SW480 (cell line): ENCODE measurements at regions not wholly inside any gene's neighbourhood (a gene's known extent, or its start where the extent isn't known, plus 50 kb on each side); places are given as distances from the start of the nearest gene placed in this dataset.

Source experiments
- DNase-seq: peaks from one replicate; pipeline ENCODE4 v3.0.0-alpha.2; 2016; ENCODE audit warnings: low spot score

DNA sequence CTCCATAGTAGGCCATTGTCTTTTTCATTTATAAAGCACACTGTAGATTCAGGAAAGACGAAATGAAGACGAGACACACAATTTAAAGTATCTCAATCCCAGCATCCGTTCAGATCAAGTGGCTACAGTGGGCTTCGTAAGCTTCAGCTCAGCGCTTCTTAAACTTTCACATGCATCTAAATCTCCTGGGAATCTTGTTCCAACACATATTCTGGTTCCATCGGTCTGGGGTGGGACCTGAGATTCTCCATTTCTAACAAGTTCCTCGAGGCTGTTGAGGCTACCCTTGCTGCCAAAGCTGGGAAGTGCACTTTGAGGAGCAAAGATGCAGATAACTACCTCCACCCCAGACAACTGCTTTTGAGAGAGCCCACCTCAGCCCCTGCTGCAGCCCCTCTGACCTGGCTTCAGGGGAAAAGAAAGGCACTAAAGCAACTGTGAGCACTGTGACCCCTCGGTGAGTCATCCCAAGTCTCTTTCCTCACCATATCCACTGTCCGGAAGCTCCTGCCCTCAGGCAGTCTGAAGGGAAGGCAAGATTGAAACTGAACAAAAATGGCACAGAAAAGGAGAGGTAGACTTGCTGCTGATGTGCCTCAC is 201.1 kb upstream of the FBXO11 start:
- DNase-seq = peak; percentile 43

DNA sequence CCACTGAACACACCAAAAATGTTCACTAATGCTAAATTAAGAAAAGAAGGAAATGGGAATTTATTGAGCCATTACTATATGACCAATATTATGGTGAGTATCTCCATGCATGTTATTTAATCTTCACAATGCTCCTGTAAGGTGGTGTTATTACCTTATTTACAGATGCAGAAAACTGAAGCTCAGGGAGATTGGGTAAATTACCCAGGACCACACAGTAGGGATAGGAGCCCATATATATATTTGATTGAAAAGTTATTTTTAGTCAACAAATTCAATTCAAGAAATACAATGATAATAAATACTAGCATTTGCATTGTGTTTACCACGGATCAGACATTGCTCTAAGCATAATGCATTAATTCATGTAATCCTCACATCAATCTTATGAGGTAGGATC is 202.2 kb upstream of the FBXO11 start:
- no peak for DNase-seq

DNA sequence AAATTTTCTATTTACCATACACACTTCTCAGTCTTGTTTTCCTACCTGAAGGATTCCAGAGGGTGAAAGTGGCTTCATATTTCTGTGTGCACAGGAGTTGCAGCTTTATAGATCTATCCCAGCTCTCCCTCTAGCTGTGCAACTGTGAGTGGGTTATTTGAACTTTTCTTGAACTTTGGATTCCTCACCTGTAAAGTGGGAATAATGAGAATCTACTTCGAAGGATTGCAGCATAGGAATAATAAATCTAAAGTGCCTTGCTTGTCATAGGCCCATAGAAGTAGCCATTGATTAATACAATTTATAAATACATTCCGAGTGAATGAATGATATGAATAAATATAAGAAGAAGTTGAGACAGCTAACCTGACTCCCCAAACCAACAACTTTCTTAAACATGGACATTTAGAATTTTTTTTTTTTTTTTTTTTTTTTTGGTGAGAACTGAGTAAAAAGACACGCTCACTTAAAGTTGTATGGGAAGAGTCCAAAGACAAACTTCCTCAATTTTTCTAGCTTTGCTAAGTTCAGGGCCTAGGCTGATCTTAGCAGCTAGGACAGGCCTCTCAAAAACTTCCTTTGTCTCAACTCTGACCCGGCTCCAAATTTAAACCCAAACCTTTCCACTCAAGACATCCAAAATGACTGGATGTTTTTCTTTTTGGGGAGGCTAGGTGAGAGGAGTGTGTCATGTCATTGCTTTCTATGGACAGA is 203.3 kb upstream of the FBXO11 start:
- DNase-seq = no peak

- DNase-seq = no peak
Observed at GRCh38 chr2:48110492-48110891, 204.0 kb upstream of the FOXN2 start.

DNA sequence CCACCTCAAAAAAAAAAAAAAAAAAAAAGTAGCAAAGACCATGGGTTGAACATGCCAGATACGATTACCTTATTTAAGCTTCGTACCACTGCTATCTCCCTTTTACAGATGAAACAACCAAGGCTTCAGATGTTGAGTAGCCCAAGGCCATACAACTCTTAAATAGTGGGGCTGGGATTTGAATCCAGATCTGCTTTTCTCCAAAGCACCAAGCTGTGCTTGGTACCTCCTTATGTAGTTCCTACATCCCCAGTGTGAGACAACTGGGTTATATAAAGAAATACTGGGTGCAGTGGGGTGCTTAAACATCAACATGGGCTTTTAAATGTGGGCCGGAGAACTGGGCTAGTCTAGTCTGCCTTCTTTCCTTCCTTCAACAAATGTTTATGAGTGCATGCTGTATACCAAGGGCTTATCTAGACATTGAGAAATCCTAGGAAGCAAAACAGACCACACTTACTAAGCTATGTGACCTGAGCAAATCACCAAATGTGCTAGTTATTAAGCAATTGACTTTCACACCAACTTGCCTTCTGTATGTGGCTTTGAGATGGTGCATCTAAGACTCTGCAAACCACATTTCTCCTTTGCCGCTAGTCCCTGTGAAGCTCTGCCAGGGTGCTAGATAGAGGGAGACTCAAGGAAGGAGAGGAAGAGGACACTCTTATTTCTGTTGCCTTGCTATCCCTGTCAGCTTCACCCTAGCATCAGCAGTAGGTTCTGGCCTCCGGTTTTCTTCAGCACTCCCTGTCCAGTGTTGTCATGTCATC is 201.4 kb upstream of the FOXN2 start:
- DNase-seq = no peak

- DNase-seq = no peak
Observed at GRCh38 chr2:48113767-48114166, 200.7 kb upstream of the FOXN2 start.

DNA sequence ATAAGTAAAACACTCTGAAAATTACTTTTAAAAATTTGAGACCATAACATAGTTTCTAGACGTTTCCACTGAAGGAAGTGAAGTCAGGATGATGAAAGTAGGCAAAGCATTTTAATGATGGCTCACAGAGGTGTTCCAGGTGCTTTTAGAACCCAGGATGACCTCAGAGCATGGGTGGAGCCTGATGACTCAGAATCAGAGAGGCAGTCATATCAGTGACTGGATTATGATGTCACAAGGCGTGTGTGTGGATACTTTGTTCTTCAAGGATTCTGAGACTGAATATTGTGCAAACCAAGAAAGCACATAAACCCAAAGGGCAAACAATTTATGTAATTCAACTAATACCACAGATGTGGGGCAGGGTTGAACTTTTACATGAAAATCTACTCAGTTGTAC is 200.2 kb upstream of the FOXN2 start:
- DNase-seq = peak; percentile 90

DNA sequence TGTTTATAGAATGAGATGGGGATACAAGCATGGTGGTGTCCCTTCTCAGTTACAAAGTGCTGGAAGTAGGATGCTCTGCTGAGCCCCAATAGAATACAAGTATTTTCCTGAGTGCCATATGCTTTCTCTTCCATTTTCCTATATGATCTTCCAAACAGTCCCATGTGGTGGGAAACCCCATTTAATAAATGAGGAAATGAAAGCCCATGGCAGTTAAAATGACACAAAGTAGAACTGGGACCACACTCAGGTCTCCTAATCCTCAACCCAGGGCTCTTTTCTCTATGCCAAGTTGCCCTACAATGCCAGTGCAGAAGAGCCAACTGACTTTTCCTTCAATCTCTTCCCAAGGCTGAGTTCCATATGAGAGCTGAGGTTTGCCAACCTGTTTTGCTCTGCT is 198.0 kb upstream of the FOXN2 start:
- DNase-seq = no peak

DNA sequence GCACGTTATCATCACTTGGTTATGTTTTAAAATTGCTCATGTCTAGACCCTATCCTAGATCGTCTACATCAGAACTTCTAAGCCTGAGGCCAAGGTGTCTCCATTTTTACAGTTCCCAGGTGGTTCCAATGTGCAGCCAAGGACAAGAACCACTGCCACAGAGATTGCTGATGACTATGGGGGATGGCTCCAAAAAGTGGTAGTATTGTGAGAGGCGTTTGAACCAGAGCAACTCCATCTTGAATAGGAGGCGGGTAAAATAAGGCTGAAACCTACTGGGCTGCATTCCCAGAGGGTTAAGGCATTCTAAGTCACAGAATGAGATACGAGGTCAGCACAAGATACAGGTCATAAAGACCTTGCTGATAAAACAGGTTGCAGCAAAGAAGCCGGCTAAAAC is 195.6 kb upstream of the FOXN2 start:
- DNase-seq = no peak

DNA sequence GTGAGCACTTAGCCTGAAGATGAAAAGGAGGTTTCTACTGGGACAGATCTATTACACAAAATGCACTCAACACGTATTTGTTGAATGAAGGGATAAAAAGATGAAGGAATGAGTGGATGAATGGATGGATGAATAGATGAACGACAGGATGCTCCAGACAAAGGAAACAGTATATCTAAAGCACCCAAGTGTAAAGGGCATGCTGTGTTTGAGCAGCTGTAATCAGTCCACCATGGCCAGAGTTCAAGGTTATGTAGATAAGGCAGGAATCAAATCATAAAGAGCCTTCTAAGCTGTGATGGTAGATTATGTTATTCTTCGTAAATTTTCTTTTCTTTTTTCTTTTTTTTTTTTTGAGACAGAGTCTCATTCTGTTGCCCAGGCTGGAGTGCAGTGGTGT is 194.4 kb upstream of the FOXN2 start:
- DNase-seq = no peak

DNA sequence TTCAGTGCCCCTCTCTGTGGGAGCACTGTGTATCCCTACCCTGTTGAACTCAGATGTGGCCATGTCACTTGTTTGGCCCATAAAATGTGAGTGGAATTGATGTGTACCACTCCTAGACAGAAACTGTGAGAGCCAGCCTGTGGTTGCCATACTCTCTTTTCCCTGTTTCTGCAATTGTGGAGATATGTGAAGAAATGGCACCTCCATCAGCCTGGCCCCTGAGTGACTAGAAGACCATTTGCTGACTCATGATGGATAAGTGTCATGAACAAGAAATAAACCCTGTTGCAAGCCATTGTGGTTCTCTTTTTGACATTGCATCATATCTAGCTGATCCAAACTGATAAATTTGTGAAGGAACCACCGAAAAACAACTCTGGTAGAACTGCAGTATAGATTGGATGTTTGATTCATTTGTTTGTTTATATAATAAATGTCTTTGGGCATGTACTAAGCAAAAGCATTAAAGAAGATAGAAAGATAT is 193.7 kb upstream of the FOXN2 start:
- DNase-seq = no peak

DNA sequence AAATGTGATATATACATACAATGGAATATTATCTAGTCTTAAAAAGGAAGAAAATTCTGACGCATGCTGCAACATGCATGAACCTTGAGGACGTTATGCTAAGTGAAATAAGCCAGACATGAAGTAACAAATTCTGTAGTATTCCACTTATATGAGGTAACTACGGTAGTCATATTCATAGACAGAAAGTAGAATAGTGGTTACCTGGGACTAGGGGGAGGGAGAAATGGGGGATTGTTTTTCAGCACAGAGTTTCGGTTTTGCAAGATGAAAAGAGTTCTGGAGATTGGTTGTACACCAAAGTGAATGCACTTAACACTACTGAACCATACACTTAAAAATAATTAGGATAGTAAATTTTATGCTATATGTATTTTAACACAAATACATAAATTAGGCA is 192.3 kb upstream of the FOXN2 start:
- no peak for DNase-seq

DNA sequence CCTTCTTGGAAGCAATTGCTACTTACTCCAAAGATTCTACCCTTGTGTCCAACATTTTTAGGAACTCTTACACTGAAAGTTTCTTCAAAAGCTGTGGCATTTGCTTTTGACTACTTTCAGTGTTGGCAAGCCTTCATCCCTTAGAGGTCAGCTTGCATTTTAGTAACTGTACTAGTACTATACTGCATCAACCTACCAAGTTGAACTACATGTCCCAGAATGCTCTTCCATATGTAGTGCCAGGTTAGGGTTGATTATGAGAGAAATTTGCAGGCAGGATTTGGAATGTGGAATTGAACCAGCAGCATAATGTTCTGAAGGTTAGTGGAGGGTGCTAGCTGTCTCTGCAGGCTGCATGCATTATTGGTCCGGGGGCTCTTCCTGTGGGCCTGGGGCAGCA is 189.9 kb upstream of the FOXN2 start:
- no peak for DNase-seq

DNA sequence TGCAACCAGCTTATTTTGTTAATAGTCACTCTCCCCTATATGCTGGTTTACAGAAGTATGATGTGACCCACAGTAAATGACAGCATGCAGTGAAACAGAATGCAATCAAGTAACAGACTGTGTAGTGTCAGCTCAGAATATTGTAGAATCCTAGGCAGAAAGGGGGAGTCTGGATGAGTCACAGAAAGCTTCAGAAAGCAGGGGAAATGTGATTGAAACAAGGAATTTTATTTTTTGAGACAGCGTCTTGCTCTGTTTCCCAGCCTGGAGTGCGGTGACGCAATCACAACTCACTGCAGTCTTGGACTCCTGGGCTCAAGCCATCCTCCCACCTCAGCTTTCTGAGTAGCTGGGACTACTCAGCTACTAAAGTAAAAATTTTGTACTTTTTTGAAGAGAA is 188.3 kb upstream of the FOXN2 start:
- DNase-seq = no peak

- no peak for DNase-seq
Observed at GRCh38 chr2:48127612-48128191, 186.8 kb upstream of the FOXN2 start.

DNA sequence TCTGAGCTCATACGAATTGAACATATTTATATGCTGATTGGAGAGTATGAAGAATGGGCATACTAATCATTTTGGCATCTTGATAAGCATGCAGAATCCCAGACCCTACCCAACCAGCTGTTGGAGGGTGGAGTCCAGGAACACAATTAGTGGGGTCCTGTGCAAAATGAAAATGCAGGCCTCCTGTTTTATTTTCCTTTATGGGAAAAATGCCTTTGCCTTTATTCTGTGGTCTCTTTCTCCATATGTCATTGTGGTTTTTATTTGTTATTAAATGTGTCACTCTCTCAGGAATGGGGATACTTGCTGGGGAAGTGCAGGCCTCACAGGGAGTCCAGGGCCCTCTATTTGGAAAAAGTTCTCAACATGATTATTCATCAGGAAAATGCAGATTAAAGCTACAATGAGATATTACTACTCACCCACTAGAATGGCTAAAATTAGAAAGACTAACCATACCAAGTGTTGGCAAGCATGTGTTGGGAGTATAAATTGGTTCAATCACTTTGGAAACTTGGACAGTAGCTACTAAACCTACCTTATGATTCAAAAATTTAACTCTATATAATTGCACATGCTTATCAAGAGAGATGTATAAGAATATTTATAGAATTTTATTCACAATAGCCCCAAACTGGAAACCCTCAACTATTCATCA is 185.1 kb upstream of the FOXN2 start:
- DNase-seq = no peak

- no peak for DNase-seq
Observed at GRCh38 chr2:48131539-48132270, 182.8 kb upstream of the FOXN2 start.

DNA sequence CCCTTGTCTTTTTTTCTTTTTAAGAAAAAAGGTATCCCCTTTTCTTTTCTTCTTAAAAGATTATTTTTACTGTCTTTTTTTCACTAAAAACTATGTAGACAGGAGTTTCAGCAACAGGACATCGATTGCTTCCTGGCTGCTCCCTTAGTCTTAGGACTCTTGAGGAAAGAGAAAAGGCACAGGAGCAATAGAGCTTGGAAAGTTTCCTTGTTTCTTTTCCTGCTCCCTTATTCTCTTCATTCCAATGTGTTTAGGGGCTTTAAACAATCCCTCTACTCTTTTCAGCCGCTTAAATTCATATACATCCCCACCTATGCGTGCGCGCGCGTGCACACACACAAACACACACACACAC is 182.2 kb upstream of the FOXN2 start:
- DNase-seq = no peak

- no peak for DNase-seq
Observed at GRCh38 chr2:48134704-48135103, 179.8 kb upstream of the FOXN2 start.

DNA sequence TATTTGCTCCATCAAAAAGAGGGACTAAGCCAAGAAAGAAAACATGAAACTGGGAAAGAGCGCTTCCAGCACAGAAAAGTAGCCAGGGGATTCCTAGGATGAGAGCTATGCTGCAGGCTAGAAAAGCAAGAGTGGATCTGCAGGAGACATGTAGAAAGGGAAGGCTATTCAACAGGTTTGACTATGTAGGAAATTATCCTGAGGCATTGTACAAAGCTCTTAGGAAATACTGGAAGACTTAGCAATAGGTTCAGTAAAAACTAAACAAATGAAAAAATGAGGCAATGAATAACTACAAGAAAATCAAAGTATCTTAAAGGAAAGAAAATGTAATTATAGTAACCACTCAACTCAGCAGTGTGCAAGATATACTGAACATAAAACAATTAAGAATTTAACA is 178.7 kb upstream of the FOXN2 start:
- no peak for DNase-seq

- DNase-seq = no peak
Observed at GRCh38 chr2:48137829-48138228, 176.7 kb upstream of the FOXN2 start.

- no peak for DNase-seq
Observed at GRCh38 chr2:48138898-48139297, 175.6 kb upstream of the FOXN2 start.
